Epithelial cell of proximal tubule (primary cell): ENCODE measurements at regions not wholly inside any gene's neighbourhood (a gene's known extent, or its start where the extent isn't known, plus 50 kb on each side); places are given as distances from the start of the nearest gene placed in this dataset.

Experiments used
- DNase-seq: peaks from one replicate; pipeline ENCODE4 v3.0.0-alpha.2; 2011; ENCODE audit warnings: low read depth
- H3K4me3 ChIP-seq: 2 replicates; pipeline ENCODE4 v1.5.1; 2011; ENCODE audit warnings: low read depth, mild to moderate bottlenecking, low read length
- TF ChIP-seq, protein P1 (sequence below): conservative IDR thresholded peaks from 2 replicates; pipeline ENCODE4 v1.5.1; 2012; ENCODE audit warnings: low read depth, mild to moderate bottlenecking, low read length

DNA sequence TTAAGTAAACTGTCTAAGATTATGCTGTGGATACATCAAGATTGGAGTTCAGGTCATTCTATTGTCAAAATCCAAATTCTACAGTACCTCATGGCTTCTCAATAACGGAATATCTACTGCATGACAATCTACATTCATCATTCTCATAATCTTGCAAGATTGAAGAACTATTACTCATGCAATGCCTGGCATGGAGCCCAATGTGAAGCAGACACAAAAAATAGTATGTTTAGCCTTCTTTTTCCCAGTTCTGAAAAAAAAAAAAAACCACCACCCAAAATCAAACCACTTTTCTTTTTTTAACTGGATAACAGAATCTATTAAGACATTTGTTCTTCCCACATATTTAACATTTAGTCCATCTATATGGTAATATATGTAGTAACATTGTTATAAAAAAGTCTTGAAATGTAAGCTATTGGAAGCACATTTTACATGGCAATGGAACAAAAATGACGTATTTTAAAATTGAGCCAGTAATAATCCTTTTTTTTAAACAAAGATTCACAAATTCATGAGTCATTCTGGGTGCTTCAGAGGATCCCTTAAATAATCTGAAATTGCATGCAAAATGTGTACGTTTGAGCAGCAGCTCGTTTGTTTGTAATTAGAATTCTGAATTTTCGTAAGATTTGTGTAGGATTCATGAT is 232.2 kb upstream of the FMR1 start:
- no peak for DNase-seq
- TF ChIP-seq, protein P1, sequence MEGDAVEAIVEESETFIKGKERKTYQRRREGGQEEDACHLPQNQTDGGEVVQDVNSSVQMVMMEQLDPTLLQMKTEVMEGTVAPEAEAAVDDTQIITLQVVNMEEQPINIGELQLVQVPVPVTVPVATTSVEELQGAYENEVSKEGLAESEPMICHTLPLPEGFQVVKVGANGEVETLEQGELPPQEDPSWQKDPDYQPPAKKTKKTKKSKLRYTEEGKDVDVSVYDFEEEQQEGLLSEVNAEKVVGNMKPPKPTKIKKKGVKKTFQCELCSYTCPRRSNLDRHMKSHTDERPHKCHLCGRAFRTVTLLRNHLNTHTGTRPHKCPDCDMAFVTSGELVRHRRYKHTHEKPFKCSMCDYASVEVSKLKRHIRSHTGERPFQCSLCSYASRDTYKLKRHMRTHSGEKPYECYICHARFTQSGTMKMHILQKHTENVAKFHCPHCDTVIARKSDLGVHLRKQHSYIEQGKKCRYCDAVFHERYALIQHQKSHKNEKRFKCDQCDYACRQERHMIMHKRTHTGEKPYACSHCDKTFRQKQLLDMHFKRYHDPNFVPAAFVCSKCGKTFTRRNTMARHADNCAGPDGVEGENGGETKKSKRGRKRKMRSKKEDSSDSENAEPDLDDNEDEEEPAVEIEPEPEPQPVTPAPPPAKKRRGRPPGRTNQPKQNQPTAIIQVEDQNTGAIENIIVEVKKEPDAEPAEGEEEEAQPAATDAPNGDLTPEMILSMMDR = no peak
- no peak overlapping the region for H3K4me3 ChIP-seq

DNA sequence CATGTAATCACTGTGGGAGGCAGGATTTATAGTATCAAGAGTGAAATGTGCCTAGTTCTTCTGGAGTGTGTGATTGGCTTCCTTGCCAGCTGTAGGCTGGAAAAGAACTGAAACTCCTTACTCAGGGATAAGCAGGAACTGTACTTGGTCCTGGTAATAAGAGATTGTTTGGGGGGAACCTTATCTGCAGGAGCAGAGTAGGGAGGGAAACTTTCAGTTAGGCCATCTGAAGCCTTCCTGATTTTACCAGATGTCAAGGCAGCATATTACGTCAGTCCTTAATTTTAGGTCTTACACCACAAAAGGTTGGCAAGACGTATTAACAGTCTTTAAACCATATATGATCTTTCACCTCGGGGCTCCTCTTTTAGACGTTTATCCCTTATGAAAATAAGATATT is 231.5 kb upstream of the FMR1 start:
- no peak overlapping the region for H3K4me3 ChIP-seq
- TF ChIP-seq, protein P1 = no peak
- no peak for DNase-seq

DNA sequence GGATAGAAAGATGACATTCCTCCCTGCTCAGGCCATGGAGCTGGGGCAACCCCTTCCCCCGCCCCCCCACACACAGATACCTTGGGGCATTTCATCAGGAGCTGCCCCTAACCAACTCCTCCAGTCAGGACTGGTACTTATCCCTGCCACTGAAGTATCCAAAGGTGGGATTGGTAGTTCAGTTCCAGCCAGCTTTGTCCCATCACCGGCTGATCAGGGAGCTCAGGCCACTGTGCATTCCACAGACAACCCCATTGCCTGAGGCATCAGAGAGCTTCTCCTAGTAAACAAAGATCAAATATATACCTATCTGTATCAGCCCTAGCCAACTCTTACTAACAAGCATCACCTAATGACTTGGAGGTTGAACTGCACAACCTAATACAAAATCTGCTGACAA is 218.2 kb upstream of the FMR1 start:
- no peak overlapping the region for H3K4me3 ChIP-seq
- TF ChIP-seq, protein P1 = no peak
- DNase-seq = no peak

DNA sequence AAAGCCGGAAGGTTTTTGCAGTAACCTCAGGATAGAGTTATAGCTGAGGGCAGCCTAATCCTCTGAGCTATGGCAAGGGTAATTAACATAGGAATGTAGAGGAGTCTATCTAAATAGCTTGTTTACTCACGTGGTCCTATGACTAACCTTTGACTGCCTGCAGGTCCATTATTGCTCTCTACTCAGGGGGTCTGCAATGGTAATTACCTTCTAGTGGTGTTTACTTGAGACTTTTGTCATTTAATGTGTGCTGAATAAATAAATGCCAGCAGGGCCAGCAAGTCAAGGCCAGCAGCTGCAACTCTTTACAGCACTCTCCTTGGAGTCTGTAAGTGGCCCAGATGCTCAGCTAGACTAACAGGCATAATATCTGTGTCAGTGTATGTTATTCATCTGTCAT is 212.7 kb upstream of the FMR1 start:
- DNase-seq = no peak
- no peak overlapping the region for H3K4me3 ChIP-seq
- TF ChIP-seq, protein P1 = no peak

DNA sequence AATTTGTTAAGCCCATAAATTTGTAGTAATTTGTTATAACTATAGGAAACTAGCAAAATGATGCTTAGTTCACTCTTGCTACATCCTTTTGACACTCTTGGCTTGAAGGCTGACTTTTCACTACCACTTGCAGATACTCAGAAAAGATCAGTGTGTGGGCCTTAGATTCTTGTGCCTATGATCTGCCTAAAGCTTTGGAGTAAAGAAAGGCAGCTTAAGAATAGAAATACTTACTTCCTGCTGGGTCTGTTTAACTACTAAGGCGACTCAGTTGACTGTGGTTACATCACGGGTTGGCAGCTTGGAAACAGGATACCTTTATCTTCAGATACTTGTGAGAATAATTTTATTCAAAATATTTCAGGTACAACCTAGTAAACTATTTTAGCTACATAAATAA is 201.4 kb upstream of the FMR1 start:
- H3K4me3 ChIP-seq = no peak overlapping the region
- TF ChIP-seq, protein P1 = no peak
- DNase-seq = no peak

DNA sequence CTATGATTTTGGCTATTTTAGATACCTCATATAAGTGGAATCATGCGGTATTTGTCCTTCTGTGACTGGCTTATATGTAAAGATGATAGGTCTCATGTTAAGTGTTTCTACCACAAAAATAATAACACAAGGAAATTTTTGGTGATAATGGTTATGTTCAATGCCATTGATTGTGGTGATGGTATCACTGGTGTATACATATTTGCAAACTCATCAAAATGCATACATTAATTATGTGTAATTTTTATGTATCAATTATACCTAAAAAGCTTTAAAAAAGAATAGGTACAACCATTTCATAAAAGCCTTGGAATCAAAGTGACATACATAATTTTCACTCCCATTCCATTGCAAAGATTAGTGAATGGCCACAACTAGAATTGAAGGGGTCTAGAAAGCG is 178.3 kb upstream of the FMR1 start:
- TF ChIP-seq, protein P1 = no peak
- H3K4me3 ChIP-seq = no peak overlapping the region
- no peak for DNase-seq

DNA sequence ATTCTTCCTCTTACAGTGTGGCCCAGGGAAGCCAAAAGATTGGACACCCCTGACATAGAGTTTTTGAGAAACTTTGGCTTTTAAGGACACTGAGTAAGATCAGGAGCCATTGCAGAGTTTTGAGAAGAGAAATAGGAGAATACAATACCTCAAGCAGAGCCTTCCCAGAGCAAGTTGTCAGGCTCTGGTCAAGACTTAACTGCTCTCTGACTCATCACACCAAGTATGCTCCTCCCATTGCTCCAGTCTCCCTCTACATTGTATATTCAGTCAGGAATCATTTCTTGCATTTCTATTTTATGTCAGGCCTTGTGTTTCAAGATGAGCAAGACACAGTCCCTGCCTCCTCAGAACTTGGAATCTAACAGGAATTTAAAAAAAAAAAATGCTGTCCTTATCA is 176.4 kb upstream of the FMR1 start:
- H3K4me3 ChIP-seq = no peak overlapping the region
- peak; percentile 1 for DNase-seq
- TF ChIP-seq, protein P1 = no peak
